DND-41 (cell line): ENCODE measurements at regions not wholly inside any gene's neighbourhood (a gene's known extent, or its start where the extent isn't known, plus 50 kb on each side); places are given as distances from the start of the nearest gene placed in this dataset.
"Not testable (repeated sequence)": the region's sequence is repeated elsewhere in the genome, so short reads cannot be mapped to it uniquely, and the experiment has no call there.

Experiments
- ATAC-seq: fragments of 200-7000 bp; cut with Tn5 transposase; 3 replicates; pipeline ENCODE4 v1.9.1; 2021; ENCODE audit warnings: low read depth; ENCODE audit not compliant: insufficient read depth
- DNase-seq: peaks from one replicate; pipeline ENCODE4 v3.0.0-alpha.2; 2020
- H2AFZ ChIP-seq: 2 replicates; pipeline ENCODE4 v1.6.0; 2012; ENCODE audit warnings: low read depth, low read length
- H3K27ac ChIP-seq: 2 replicates; pipeline ENCODE4 v1.5.1; 2012; ENCODE audit warnings: low read length, inconsistent platforms
- H3K27me3 ChIP-seq: fragments of 200-600 bp; sonication (generic); 2 replicates; pipeline ENCODE4 v1.6.0; 2012; ENCODE audit warnings: low read length, mild to moderate bottlenecking, inconsistent platforms; ENCODE audit not compliant: insufficient read depth, poor library complexity
- H3K36me3 ChIP-seq: 2 replicates; pipeline ENCODE4 v1.5.1; 2012; ENCODE audit warnings: low read length, inconsistent platforms; ENCODE audit not compliant: insufficient read depth
- H3K4me1 ChIP-seq: 2 replicates; pipeline ENCODE4 v1.5.1; 2012; ENCODE audit warnings: mild to moderate bottlenecking, low read length; ENCODE audit not compliant: insufficient read depth
- H3K4me2 ChIP-seq: 2 replicates; pipeline ENCODE4 v1.6.0; 2012; ENCODE audit warnings: mild to moderate bottlenecking, moderate library complexity, low read length, inconsistent platforms; ENCODE audit not compliant: insufficient read depth
- H3K4me3 ChIP-seq, 2 experiments: fragments of 200-600 bp in 1 of 2; shearing (Covaris generic) in 1 of 2; 2 replicates each; pipeline ENCODE4 v1.5.1; 2012 to 2016; ENCODE audit warnings: inconsistent platforms in 2 of 2, low read length in 2 of 2, mild to moderate bottlenecking in 2 of 2, low read depth in 1 of 2, moderate library complexity in 1 of 2
- H3K79me2 ChIP-seq: 2 replicates; pipeline ENCODE4 v1.6.0; 2012; ENCODE audit warnings: low read length, inconsistent platforms; ENCODE audit not compliant: insufficient read depth
- H3K9ac ChIP-seq: 2 replicates; pipeline ENCODE4 v1.6.0; 2012; ENCODE audit warnings: low read depth, mild to moderate bottlenecking, inconsistent platforms, low read length, moderate library complexity
- H3K9me3 ChIP-seq: 2 replicates; pipeline ENCODE4 v1.5.1; 2012; ENCODE audit warnings: low read length, moderate library complexity, mild to moderate bottlenecking, inconsistent platforms; ENCODE audit not compliant: insufficient read depth, severe bottlenecking
- H4K20me1 ChIP-seq: 2 replicates; pipeline ENCODE4 v1.6.0; 2012; ENCODE audit warnings: low read length; ENCODE audit not compliant: insufficient read depth
- EZH2 ChIP-seq: IDR thresholded peaks from 3 replicates; pipeline ENCODE4 v1.6.1; 2012; ENCODE audit warnings: borderline replicate concordance, low read depth, mild to moderate bottlenecking, moderate library complexity, low read length, inconsistent platforms; ENCODE audit not compliant: severe bottlenecking
- TF ChIP-seq, protein P1 (sequence below): IDR thresholded peaks from 2 replicates; pipeline ENCODE4 v1.5.1; 2012; ENCODE audit warnings: borderline replicate concordance, low read length, moderate library complexity, mild to moderate bottlenecking; ENCODE audit not compliant: poor library complexity, severe bottlenecking; ENCODE audit errors: extremely low read depth

DNA sequence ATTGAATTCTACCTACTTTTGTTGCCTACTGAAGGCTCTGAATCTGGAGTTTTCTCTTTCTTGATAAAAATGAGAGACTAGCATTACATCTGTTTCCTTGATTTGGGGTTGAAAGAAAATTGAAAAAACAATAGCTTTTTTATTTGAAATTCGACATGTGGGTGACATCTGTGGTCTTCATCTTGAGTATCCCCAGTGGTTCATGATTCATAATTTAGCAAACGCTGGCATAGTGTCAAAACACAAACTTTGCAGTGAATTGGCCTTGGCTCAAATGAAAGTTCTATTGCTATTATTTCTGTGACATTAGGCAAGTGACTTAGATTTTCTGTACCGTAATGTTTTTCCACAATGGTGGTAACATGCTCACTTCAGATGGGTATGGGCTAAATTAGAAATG lies 747.6 kb downstream of the PCDH7 start:
- no peak for ATAC-seq
- no peak overlapping the region for H3K9ac ChIP-seq
- no peaks in the 10 kb centered on the region for H3K36me3 ChIP-seq
- no peaks in the 10 kb centered on the region for H3K79me2 ChIP-seq
- DNase-seq, result no peak
- H3K27ac ChIP-seq, result no peak overlapping the region
- no peaks in the 10 kb centered on the region for H4K20me1 ChIP-seq
- H3K4me3 ChIP-seq, result no peak overlapping the region
- H3K9me3 ChIP-seq, result no peaks in the 10 kb centered on the region
- H3K4me2 ChIP-seq, result no peak overlapping the region
- TF ChIP-seq, protein P1, sequence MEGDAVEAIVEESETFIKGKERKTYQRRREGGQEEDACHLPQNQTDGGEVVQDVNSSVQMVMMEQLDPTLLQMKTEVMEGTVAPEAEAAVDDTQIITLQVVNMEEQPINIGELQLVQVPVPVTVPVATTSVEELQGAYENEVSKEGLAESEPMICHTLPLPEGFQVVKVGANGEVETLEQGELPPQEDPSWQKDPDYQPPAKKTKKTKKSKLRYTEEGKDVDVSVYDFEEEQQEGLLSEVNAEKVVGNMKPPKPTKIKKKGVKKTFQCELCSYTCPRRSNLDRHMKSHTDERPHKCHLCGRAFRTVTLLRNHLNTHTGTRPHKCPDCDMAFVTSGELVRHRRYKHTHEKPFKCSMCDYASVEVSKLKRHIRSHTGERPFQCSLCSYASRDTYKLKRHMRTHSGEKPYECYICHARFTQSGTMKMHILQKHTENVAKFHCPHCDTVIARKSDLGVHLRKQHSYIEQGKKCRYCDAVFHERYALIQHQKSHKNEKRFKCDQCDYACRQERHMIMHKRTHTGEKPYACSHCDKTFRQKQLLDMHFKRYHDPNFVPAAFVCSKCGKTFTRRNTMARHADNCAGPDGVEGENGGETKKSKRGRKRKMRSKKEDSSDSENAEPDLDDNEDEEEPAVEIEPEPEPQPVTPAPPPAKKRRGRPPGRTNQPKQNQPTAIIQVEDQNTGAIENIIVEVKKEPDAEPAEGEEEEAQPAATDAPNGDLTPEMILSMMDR, result no peak
- TF ChIP-seq EZH2, result no peak
- no peak overlapping the region for H2AFZ ChIP-seq
- H3K27me3 ChIP-seq, result no peaks in the 10 kb centered on the region
- H3K4me1 ChIP-seq, result no peaks in the 10 kb centered on the region

DNA sequence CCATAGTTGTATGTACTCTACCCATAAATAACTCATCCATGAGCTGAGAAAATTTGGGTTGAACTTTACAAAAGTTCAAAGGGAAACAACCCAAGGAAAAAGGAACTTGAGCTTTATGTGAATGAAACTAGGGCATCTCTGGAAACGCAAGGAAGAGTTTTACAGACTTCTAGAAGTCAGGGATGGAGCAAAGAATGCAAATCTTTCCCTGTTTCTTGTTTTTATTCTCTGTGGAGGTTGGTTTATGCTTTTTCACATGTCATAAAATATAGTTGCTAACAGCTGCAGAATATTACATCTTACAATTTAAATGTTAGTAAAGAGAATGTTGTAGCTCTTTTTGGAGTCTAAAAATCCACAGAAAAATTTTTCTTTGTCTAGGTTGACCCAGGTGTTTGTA lies 754.1 kb downstream of the PCDH7 start:
- Histone ChIP-seq H3K27me3 (no peaks in the 10 kb centered on the region), H3K27ac (no peak overlapping the region), H4K20me1 (no peaks in the 10 kb centered on the region), H3K79me2 (no peaks in the 10 kb centered on the region), H3K9ac (no peak overlapping the region), H2AFZ (no peak overlapping the region), H3K9me3 (no peaks in the 10 kb centered on the region), H3K4me1 (no peaks in the 10 kb centered on the region), H3K4me2 (no peak overlapping the region), H3K4me3 (no peak overlapping the region), H3K36me3 (no peaks in the 10 kb centered on the region)
- no peak for ATAC-seq
- no peak for TF ChIP-seq EZH2
- TF ChIP-seq, protein P1, result no peak
- no peak for DNase-seq

DNA sequence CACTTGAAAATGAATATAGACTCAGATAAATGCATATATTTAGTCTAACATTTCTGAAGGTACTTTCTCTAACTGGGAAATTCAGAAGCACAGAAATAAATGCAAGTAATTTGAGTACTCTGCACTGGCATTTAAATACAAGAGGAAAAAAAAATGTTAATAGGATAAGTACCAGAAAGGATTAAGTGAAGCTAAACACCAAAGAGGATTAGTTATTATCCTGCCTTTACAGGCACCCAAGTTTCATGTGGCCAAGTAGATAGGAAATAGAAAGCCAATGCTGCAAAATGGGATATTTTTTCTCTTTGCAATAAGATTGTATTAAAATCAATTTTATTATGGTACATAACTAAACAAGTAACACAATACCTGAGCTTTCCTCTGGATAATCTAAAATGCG lies 762.5 kb downstream of the PCDH7 start:
- no peak for TF ChIP-seq EZH2
- TF ChIP-seq, protein P1, result no peak
- no peaks in the 10 kb centered on the region for H3K36me3 ChIP-seq
- no peak overlapping the region for H3K4me2 ChIP-seq
- H3K9ac ChIP-seq, result no peak overlapping the region
- no peak for ATAC-seq
- no peak overlapping the region for H3K4me3 ChIP-seq
- no peaks in the 10 kb centered on the region for H4K20me1 ChIP-seq
- DNase-seq, result no peak
- no peaks in the 10 kb centered on the region for H3K27me3 ChIP-seq
- H3K27ac ChIP-seq, result no peak overlapping the region
- no peaks in the 10 kb centered on the region for H3K4me1 ChIP-seq
- H3K79me2 ChIP-seq, result no peaks in the 10 kb centered on the region
- H2AFZ ChIP-seq, result no peak overlapping the region
- H3K9me3 ChIP-seq, result no peaks in the 10 kb centered on the region

DNA sequence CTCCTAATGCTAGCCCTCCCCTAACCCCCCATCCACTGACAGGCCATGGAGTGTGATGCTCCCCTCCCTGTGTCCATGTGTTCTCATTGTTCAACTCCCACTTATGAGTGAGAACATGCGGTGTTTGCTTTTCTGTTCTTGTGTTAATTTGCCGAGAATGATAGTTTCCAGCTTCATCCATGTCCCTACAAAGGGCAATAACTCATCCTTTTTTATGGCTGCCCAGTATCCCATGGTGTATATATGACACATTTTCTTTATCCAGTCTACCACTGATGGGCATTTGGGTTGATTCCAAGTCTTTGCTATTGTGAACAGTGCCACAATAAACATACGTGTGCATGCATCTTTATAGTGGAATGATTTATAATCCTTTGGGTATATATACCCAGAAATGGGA lies 779.0 kb downstream of the PCDH7 start:
- not testable (repeated sequence) for ATAC-seq, H3K79me2 ChIP-seq, H3K4me1 ChIP-seq, H3K27ac ChIP-seq, H3K4me3 ChIP-seq, H3K9me3 ChIP-seq, H3K9ac ChIP-seq, H3K36me3 ChIP-seq, H3K4me2 ChIP-seq, DNase-seq, H3K27me3 ChIP-seq, H2AFZ ChIP-seq, H4K20me1 ChIP-seq
